ENCODE measurements at regions not wholly inside any gene's neighbourhood (a gene's known extent, or its start where the extent isn't known, plus 50 kb on each side); places are given as distances from the start of the nearest gene placed in this dataset.
"Not testable (repeated sequence)": the region's sequence is repeated elsewhere in the genome, so short reads cannot be mapped to it uniquely, and the experiment has no call there.

GRCh38 chr10:9183197-9183880 lies 1128.9 kb downstream of the GATA3 start:
- DNase-seq: not testable (repeated sequence)

GRCh38 chr10:9188022-9188810 lies 1133.7 kb downstream of the GATA3 start:
- DNase-seq: no peak

- DNase-seq: no peak
These were observed 1135.0 kb downstream of the GATA3 start for GRCh38 chr10:9189448-9189847.

- no peak for DNase-seq
These were observed 1138.6 kb downstream of the GATA3 start for GRCh38 chr10:9193120-9193519.

GRCh38 chr10:9195385-9195784 lies 1140.9 kb downstream of the GATA3 start:
- DNase-seq: no peak

GRCh38 chr10:9198611-9199010 lies 1144.1 kb downstream of the GATA3 start:
- no peak for DNase-seq

GRCh38 chr10:9205558-9205957 lies 1151.1 kb downstream of the GATA3 start:
- DNase-seq: no peak

- DNase-seq: peak; percentile 86 to 89
These were observed 1154.8 kb downstream of the GATA3 start for GRCh38 chr10:9209105-9209798.

GRCh38 chr10:9211228-9211627 lies 1156.7 kb downstream of the GATA3 start:
- no peak for DNase-seq

- no peak for DNase-seq
These were observed 1160.1 kb downstream of the GATA3 start for GRCh38 chr10:9214618-9215017.

- no peak for DNase-seq
These were observed 1160.6 kb downstream of the GATA3 start for GRCh38 chr10:9215121-9215520.

- DNase-seq: no peak
These were observed 1165.4 kb downstream of the GATA3 start for GRCh38 chr10:9219860-9220259.

GRCh38 chr10:9222917-9223316 lies 1168.4 kb downstream of the GATA3 start:
- no peak for DNase-seq

- DNase-seq: no peak
These were observed 1173.3 kb downstream of the GATA3 start for GRCh38 chr10:9227679-9228365.

GRCh38 chr10:9228771-9229170 lies 1174.3 kb downstream of the GATA3 start:
- DNase-seq: no peak

GRCh38 chr10:9229702-9230244 lies 1175.3 kb downstream of the GATA3 start:
- peak in 1 of 2 experiments; percentile 16 for DNase-seq

GRCh38 chr10:9230625-9231024 lies 1176.1 kb downstream of the GATA3 start:
- DNase-seq: no peak

GRCh38 chr10:9234191-9234590 lies 1179.7 kb downstream of the GATA3 start:
- no peak for DNase-seq

GRCh38 chr10:9238041-9238440 lies 1183.6 kb downstream of the GATA3 start:
- DNase-seq: no peak

- no peak for DNase-seq
These were observed 1184.8 kb downstream of the GATA3 start for GRCh38 chr10:9239298-9239697.

- DNase-seq: no peak
These were observed 1189.5 kb downstream of the GATA3 start for GRCh38 chr10:9243941-9244411.

GRCh38 chr10:9244864-9245263 lies 1190.4 kb downstream of the GATA3 start:
- DNase-seq: no peak

- DNase-seq: no peak
These were observed 1198.6 kb downstream of the GATA3 start for GRCh38 chr10:9253121-9253520.
